Gastrocnemius medialis (tissue), 4 donors: ENCODE measurements at regions not wholly inside any gene's neighbourhood (a gene's known extent, or its start where the extent isn't known, plus 50 kb on each side); places are given as distances from the start of the nearest gene placed in this dataset.

ENCODE experiments used
- ATAC-seq, 2 donors: fragments of 150-250 bp; one replicate each; pipeline ENCODE4 v1.9.1; 2016
- DNase-seq, 2 donors: peaks; one replicate each; pipeline ENCODE4 v3.0.0-alpha.2; 2019
- H3K27ac ChIP-seq, 4 donors: fragments of 200-600 bp; sonication (generic); 1 replicate in 1 of 4; 2 replicates in 3 of 4; pipeline ENCODE4 v1.5.1; 2016 to 2018; ENCODE audit warnings: mild to moderate bottlenecking in 2 of 4, moderate library complexity in 1 of 4
- H3K27me3 ChIP-seq, 3 donors: fragments of 200-600 bp; sonication (generic) in 2 of 3; 1 replicate in 1 of 3; 2 replicates in 2 of 3; pipeline versions ENCODE4 v1.5.1 to v1.6.0; 2016 to 2019; ENCODE audit warnings: mild to moderate bottlenecking in 1 of 3, moderate library complexity in 1 of 3
- H3K36me3 ChIP-seq, 2 donors: fragments of 200-600 bp; sonication (generic) in 1 of 2; one replicate each; pipeline ENCODE4 v1.5.1; 2017 to 2018
- H3K4me1 ChIP-seq, 2 donors: fragments of 200-600 bp; sonication (generic) in 1 of 2; one replicate each; pipeline ENCODE4 v1.5.1; 2016 to 2017; ENCODE audit warnings: mild to moderate bottlenecking in 2 of 2
- H3K4me3 ChIP-seq, 4 donors: fragments of 200-600 bp; sonication (generic) in 3 of 4; 1 replicate in 1 of 4; 2 replicates in 3 of 4; pipeline ENCODE4 v1.5.1; 2016 to 2019; ENCODE audit warnings: mild to moderate bottlenecking in 2 of 4
- H3K9me3 ChIP-seq, 3 donors: fragments of 200-600 bp; sonication (generic) in 2 of 3; 1 replicate in 1 of 3; 2 replicates in 2 of 3; pipeline ENCODE4 v1.5.1; 2016 to 2019
- POLR2A ChIP-seq, 2 donors: fragments of 450-650 bp; IDR thresholded peaks; one replicate each; pipeline ENCODE4 v1.6.1; 2017; ENCODE audit warnings: antibody characterized with exemption in 2 of 2, mild to moderate bottlenecking in 2 of 2, moderate library complexity in 2 of 2
- in situ Hi-C, 4 donors: fragments of 200-750 bp; cut with MboI; loops; one replicate each; pipeline versions ENCODE4 v1.15.0 to v1.8.0; 2017; ENCODE audit warnings: low sequenced_read_pairs in 4 of 4
- intact Hi-C: fragments of 100-400 bp; cut with DNase I; formaldehyde crosslinking; loops from one replicate; pipeline ENCODE4 v1.15.1; 2023; ENCODE audit warnings: low total_unique reads
- TF ChIP-seq, protein P1 (sequence below), 5 experiments: fragments of 450-650 bp in 3 of 5; fragments of 200-600 bp in 2 of 5; sonication (generic) in 2 of 5; IDR thresholded peaks in 4 of 5; conservative IDR thresholded peaks in 1 of 5; 1 replicate in 4 of 5; 2 replicates in 1 of 5; pipeline ENCODE4 v1.5.1; 2016 to 2019; ENCODE audit warnings: antibody characterized with exemption in 5 of 5, mild to moderate bottlenecking in 3 of 5, moderate library complexity in 3 of 5

DNA sequence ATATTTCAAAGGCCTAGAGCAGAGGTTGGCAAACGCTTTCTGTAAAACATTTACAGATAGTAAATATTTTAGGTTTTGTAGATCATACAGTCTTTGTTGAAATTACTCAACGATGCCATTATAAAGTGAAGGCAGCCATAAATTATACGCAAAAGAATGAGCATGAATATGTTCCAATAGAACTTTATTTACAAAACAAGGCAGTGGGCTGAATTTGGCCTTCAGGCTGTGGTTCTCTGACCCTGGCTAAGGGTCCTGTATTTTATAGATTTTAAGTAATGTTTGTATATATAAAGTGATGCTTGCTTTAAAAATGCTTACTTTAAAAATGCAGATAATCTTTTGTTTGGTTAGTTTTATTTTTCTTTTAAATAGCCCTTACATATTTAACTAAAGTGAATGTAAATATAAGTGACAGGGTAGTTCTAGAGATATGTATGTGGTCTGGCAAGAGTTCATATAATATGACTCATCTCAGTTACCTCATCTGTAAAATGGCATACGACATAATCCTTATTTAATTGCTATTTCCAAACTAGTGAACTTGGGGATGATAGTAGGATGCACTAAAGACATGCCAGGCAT is 51.7 kb upstream of the ATP5MC3 start:
- no peak for ATAC-seq
- TF ChIP-seq POLR2A (IDR thresholded peaks at IDR 0.05) = no peak
- TF ChIP-seq, protein P1, sequence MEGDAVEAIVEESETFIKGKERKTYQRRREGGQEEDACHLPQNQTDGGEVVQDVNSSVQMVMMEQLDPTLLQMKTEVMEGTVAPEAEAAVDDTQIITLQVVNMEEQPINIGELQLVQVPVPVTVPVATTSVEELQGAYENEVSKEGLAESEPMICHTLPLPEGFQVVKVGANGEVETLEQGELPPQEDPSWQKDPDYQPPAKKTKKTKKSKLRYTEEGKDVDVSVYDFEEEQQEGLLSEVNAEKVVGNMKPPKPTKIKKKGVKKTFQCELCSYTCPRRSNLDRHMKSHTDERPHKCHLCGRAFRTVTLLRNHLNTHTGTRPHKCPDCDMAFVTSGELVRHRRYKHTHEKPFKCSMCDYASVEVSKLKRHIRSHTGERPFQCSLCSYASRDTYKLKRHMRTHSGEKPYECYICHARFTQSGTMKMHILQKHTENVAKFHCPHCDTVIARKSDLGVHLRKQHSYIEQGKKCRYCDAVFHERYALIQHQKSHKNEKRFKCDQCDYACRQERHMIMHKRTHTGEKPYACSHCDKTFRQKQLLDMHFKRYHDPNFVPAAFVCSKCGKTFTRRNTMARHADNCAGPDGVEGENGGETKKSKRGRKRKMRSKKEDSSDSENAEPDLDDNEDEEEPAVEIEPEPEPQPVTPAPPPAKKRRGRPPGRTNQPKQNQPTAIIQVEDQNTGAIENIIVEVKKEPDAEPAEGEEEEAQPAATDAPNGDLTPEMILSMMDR (IDR thresholded peaks at IDR 0.05 in 4 of 5, conservative IDR thresholded peaks at IDR 0.05 in 1 of 5) = no peak
- H3K27ac ChIP-seq = no peak overlapping the region
- in situ Hi-C loops = no loop called here
- no peaks in the 10 kb centered on the region for H3K36me3 ChIP-seq
- intact Hi-C loops = no loop called here
- H3K4me1 ChIP-seq = no peaks in the 10 kb centered on the region
- H3K4me3 ChIP-seq = no peak overlapping the region
- no peak for DNase-seq
- no peaks in the 10 kb centered on the region for H3K27me3 ChIP-seq
- H3K9me3 ChIP-seq = no peaks in the 10 kb centered on the region
